ENCODE measurements at regions not wholly inside any gene's neighbourhood (a gene's known extent, or its start where the extent isn't known, plus 50 kb on each side); places are given as distances from the start of the nearest gene placed in this dataset.
A peak's percentile ranks its signal among the peaks of the same experiment; 100 is the strongest.
"Not testable (repeated sequence)": the region's sequence is repeated elsewhere in the genome, so short reads cannot be mapped to it uniquely, and the experiment has no call there.

GRCh38 chr2:201542291-201542690 lies 90.8 kb downstream of the STRADB start:
- no peak for DNase-seq (ENCODE audit: low read depth)
- no peak for TF ChIP-seq CTCF (conservative IDR thresholded peaks at IDR 0.05; ENCODE audit: control insufficient read depth, insufficient read depth, low read depth, low read length)
- H3K4me3 ChIP-seq (ENCODE audit: control insufficient read depth, low read depth, low read length): no peak overlapping the region

DNA sequence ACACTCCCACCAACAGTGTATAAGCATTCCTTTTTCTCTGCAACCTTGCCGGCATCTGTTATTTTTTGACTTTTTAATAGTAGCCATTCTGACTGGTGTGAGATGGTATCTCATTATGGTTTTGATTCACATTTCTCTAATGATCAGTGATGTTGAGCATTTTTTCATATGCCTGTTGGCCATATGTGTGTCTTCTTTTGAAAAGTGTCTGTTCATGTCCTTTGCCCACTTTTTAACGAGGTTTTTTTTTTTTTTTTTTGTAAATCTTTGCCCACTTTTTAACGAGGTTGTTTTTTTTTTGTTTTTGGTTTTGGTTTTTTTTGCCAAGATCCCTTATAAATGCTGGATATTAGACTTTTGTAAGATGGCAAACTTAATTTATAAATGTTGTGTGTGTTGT lies 87.7 kb downstream of the STRADB start:
- DNase-seq (ENCODE audit: low read depth); H3K4me3 ChIP-seq (ENCODE audit: control insufficient read depth, low read depth, low read length): not testable (repeated sequence)

DNA sequence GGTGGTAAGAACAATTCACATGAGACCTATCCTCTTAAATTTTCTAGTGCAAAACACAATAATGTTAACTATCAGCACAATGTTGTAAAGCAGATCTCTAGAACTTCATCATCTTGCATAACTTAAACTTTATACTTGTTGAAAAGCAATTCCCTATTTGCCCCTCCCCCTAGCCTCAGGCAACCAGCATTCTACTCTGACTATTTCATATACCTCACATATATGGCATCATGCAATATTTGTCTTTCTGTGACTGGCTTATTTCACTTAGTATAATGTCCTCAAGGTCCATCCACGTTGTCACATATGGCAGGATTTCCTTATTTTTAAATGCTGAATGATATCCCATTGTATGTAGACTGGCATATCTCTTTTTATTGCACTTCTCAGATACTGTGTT lies 86.5 kb downstream of the STRADB start:
- no peak for DNase-seq (ENCODE audit: low read depth)
- no peak for TF ChIP-seq CTCF (conservative IDR thresholded peaks at IDR 0.05; ENCODE audit: control insufficient read depth, insufficient read depth, low read depth, low read length)
- no peak overlapping the region for H3K4me3 ChIP-seq (ENCODE audit: control insufficient read depth, low read depth, low read length)

GRCh38 chr2:201536754-201537153 lies 85.2 kb downstream of the STRADB start:
- no peak for TF ChIP-seq CTCF (conservative IDR thresholded peaks at IDR 0.05; ENCODE audit: control insufficient read depth, insufficient read depth, low read depth, low read length)
- no peak for DNase-seq (ENCODE audit: low read depth)
- H3K4me3 ChIP-seq (ENCODE audit: control insufficient read depth, low read depth, low read length): no peak overlapping the region

DNA sequence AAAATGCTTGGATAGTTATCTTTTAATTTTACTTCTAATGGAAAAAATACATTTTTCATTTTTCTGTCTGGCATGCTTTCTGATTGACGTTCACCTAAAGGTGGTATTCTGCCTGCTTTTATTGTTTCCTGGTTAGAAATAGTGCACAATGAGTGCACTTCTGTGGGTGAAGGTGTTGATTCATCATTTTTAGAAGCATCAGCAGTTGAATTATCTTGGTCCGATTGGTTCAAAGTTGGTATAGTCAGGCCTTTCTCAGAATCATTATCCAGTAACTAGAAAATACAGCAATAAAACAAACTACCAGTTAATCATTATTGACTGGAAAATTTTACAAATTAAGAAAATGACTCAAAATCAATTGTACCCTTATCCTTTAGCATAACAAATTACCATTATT lies 84.5 kb downstream of the STRADB start:
- H3K4me3 ChIP-seq (ENCODE audit: control insufficient read depth, low read depth, low read length): no peak overlapping the region
- no peak for DNase-seq (ENCODE audit: low read depth)
- no peak for TF ChIP-seq CTCF (conservative IDR thresholded peaks at IDR 0.05; ENCODE audit: control insufficient read depth, insufficient read depth, low read depth, low read length)

DNA sequence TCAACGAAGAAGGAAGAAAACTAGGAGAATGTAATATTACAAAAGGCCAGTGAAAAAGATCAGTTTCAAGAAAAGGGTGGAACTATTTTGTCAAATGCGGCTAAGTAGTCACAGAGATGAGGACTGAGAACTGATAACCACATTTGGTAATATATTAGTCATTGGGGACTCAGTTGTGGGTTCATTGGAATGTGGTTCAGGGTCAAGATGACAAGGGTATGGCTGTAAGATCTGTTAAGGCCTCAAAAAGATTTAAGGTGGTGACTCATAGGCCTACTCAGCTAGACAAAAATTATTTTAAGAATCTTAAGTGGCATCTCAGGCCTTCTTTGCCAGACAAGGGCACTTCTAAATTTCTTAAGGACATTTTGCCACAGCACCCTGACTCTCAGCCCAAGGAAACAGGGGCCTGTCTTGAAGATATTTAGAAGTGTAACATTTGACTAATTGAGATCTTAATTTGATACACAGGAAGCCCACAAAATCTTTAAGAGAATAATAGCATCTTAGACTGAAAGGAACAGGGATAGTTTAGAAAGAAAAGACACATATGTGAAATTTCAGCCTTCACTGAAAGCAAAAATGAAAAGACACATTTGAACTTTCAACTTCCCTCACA lies 81.3 kb downstream of the STRADB start:
- TF ChIP-seq CTCF (conservative IDR thresholded peaks at IDR 0.05; ENCODE audit: control insufficient read depth, insufficient read depth, low read depth, low read length): no peak
- DNase-seq (ENCODE audit: low read depth): peak; percentile 97
- H3K4me3 ChIP-seq (ENCODE audit: control insufficient read depth, low read depth, low read length): no peak overlapping the region
